Cerebellar nuclear complex (tissue), 1 donor: ENCODE measurements at regions not wholly inside any gene's neighbourhood (a gene's known extent, or its start where the extent isn't known, plus 50 kb on each side); places are given as distances from the start of the nearest gene placed in this dataset.

Experiments used
- DNase-seq, 2 experiments: peaks; one replicate each; lab custom pipeline; 2025; lab: John Stamatoyannopoulos, UW

GRCh38 chr5:61686491-61687257 lies 354.6 kb downstream of the ZSWIM6 start:
- DNase-seq = no peak

GRCh38 chr5:61687371-61687770 lies 355.3 kb downstream of the ZSWIM6 start:
- no peak for DNase-seq

- no peak for DNase-seq
Measured at GRCh38 chr5:61689153-61689846, 357.2 kb downstream of the ZSWIM6 start.

- no peak for DNase-seq
Measured at GRCh38 chr5:61697809-61698558, 365.9 kb downstream of the ZSWIM6 start.

GRCh38 chr5:61701877-61702602 lies 370.0 kb downstream of the ZSWIM6 start:
- DNase-seq = no peak

GRCh38 chr5:61702784-61703183 lies 370.7 kb downstream of the ZSWIM6 start:
- DNase-seq = no peak

- no peak for DNase-seq
Measured at GRCh38 chr5:61704289-61704688, 372.2 kb downstream of the ZSWIM6 start.

GRCh38 chr5:61706751-61707150 lies 374.7 kb downstream of the ZSWIM6 start:
- DNase-seq = peak in 1 of 2 experiments; percentile 46

GRCh38 chr5:61719124-61719523 lies 387.1 kb downstream of the ZSWIM6 start:
- DNase-seq = no peak

GRCh38 chr5:61720829-61721228 lies 388.8 kb downstream of the ZSWIM6 start:
- DNase-seq = no peak

GRCh38 chr5:61724102-61724501 lies 392.0 kb downstream of the ZSWIM6 start:
- no peak for DNase-seq

- DNase-seq = no peak
Measured at GRCh38 chr5:61728287-61728686, 396.2 kb downstream of the ZSWIM6 start.

GRCh38 chr5:61730866-61731265 lies 398.8 kb downstream of the ZSWIM6 start:
- DNase-seq = no peak

- DNase-seq = no peak
Measured at GRCh38 chr5:61731267-61731945, 399.3 kb downstream of the ZSWIM6 start.

- no peak for DNase-seq
Measured at GRCh38 chr5:61731946-61732314, 399.9 kb downstream of the ZSWIM6 start.

- DNase-seq = no peak
Measured at GRCh38 chr5:61732369-61732768, 400.3 kb downstream of the ZSWIM6 start.

GRCh38 chr5:61732796-61733195 lies 400.7 kb downstream of the ZSWIM6 start:
- no peak for DNase-seq

- no peak for DNase-seq
Measured at GRCh38 chr5:61734001-61734400, 401.9 kb downstream of the ZSWIM6 start.

GRCh38 chr5:61734966-61735365 lies 402.9 kb downstream of the ZSWIM6 start:
- no peak for DNase-seq

- no peak for DNase-seq
Measured at GRCh38 chr5:61735531-61735930, 403.5 kb downstream of the ZSWIM6 start.

- no peak for DNase-seq
Measured at GRCh38 chr5:61735995-61736394, 403.9 kb downstream of the ZSWIM6 start.
